ENCODE measurements at regions not wholly inside any gene's neighbourhood (a gene's known extent, or its start where the extent isn't known, plus 50 kb on each side); places are given as distances from the start of the nearest gene placed in this dataset.

DNA sequence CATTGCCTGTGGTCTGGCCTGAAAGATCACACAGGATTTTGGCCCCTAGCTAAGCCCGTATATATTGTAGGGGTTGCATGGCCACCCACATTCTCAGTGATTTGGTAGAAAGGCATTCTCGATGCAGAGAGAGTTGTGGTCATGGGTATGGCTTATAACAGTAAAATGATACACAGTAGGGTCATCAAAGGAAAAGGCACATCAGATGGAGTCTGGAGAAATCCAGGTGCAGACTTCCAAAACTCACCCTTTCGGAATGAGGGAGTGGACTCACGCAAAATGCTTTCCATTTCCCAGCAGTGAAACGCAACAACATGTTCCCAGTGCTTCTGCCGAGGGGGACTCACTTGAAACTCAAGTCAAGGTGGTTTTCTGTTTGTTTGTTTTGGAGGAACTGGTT lies 802.5 kb upstream of the SLITRK1 start:
- H3K9me3 ChIP-seq (ENCODE audit: control insufficient read depth, insufficient read depth, low read length), result no peaks in the 10 kb centered on the region
- CTCF ChIA-PET, result no interaction called here
- DNase-seq (ENCODE audit: low read depth, low spot score), result no peak
- TF ChIP-seq, protein P1, sequence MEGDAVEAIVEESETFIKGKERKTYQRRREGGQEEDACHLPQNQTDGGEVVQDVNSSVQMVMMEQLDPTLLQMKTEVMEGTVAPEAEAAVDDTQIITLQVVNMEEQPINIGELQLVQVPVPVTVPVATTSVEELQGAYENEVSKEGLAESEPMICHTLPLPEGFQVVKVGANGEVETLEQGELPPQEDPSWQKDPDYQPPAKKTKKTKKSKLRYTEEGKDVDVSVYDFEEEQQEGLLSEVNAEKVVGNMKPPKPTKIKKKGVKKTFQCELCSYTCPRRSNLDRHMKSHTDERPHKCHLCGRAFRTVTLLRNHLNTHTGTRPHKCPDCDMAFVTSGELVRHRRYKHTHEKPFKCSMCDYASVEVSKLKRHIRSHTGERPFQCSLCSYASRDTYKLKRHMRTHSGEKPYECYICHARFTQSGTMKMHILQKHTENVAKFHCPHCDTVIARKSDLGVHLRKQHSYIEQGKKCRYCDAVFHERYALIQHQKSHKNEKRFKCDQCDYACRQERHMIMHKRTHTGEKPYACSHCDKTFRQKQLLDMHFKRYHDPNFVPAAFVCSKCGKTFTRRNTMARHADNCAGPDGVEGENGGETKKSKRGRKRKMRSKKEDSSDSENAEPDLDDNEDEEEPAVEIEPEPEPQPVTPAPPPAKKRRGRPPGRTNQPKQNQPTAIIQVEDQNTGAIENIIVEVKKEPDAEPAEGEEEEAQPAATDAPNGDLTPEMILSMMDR (IDR thresholded peaks at IDR 0.05; ENCODE audit: low read depth, low read length), result no peak
- H3K27me3 ChIP-seq (ENCODE audit: control insufficient read depth, insufficient read depth, low read length), result no peaks in the 10 kb centered on the region
- POLR2A ChIA-PET, result no interaction called here
- H3K4me3 ChIP-seq (ENCODE audit: low read depth, low read length), result no peak overlapping the region
- H3K27ac ChIP-seq (ENCODE audit: low read depth, low read length), result no peak overlapping the region

DNA sequence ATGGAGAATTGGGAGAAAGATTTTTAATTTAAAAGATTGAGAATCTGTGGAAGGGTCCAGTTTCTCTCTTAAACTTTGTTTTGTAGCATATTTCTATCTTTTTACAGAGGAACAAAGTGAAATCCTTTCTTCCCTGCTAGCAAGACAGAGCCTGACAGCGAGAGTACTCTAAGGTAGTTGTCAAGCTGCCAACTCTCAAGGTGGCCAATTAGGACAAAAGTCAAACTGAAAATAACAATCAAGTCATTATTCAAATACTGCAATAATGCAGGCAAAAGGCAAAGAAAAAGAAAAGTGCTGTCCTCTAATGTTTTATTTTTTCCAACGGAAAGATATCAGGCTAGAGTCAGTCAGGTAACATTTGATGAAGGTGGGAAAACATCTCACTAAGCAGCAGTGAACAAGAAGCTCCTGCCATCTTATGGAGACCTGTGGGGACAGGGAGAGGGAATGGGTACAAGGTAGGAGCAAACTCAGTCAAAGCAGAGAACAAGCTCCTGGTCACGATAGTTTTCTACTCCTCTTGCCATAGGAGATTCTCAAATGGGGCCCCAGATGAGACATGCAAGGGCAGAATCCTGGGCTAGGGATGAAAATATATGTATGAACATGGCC lies 801.9 kb upstream of the SLITRK1 start:
- TF ChIP-seq, protein P1 (IDR thresholded peaks at IDR 0.05; ENCODE audit: low read depth, low read length), result no peak
- Histone ChIP-seq H3K27me3 (ENCODE audit: control insufficient read depth, insufficient read depth, low read length) (no peaks in the 10 kb centered on the region), H3K9me3 (ENCODE audit: control insufficient read depth, insufficient read depth, low read length) (no peaks in the 10 kb centered on the region), H3K27ac (ENCODE audit: low read depth, low read length) (no peak overlapping the region), H3K4me3 (ENCODE audit: low read depth, low read length) (no peak overlapping the region)
- ChIA-PET POLR2A (no interaction called here), CTCF (no interaction called here)
- no peak for DNase-seq (ENCODE audit: low read depth, low spot score)

DNA sequence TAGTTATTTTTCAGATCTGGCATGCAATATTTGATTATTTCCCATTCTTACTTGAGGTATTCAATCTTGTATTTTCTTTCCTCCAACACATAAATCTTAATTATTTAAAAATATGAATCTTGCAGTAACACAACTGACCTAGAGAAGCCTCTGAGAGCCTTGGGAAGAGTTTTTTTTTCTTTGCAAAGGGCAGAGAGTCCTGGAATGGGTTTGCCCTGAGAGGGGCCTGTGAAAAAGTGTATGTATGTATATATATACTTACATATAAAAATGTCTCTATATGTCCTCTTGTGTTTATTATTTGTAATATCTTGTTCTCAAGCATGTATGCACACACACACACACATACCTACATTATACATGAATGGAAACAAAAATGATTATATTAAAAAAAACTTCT lies 801.2 kb upstream of the SLITRK1 start:
- H3K4me3 ChIP-seq (ENCODE audit: low read depth, low read length), result no peak overlapping the region
- ChIA-PET CTCF (no interaction called here), POLR2A (no interaction called here)
- H3K27ac ChIP-seq (ENCODE audit: low read depth, low read length), result no peak overlapping the region
- no peaks in the 10 kb centered on the region for H3K27me3 ChIP-seq (ENCODE audit: control insufficient read depth, insufficient read depth, low read length)
- H3K9me3 ChIP-seq (ENCODE audit: control insufficient read depth, insufficient read depth, low read length), result no peaks in the 10 kb centered on the region
- TF ChIP-seq, protein P1 (IDR thresholded peaks at IDR 0.05; ENCODE audit: low read depth, low read length), result no peak
- no peak for DNase-seq (ENCODE audit: low read depth, low spot score)

DNA sequence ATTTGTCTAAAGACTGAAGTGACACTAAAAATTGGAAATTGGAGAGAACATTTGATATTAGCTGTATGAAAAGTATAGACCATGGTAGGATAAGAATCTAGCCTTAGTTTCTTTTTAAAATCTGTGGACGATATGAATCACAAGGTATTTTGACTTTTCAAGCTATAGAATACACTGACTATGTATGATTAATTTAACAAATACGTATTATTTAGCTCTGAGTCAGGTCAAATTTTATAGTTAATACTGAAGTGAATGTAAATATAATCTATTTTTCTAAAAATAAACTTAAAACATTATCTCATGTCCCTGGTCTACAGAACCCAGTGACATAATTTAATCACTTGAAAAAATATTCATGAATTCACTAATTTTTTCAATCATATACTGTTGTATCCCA lies 795.6 kb upstream of the SLITRK1 start:
- Histone ChIP-seq H3K4me3 (ENCODE audit: low read depth, low read length) (no peak overlapping the region), H3K27me3 (ENCODE audit: control insufficient read depth, insufficient read depth, low read length) (no peaks in the 10 kb centered on the region), H3K9me3 (ENCODE audit: control insufficient read depth, insufficient read depth, low read length) (no peaks in the 10 kb centered on the region), H3K27ac (ENCODE audit: low read depth, low read length) (no peak overlapping the region)
- POLR2A ChIA-PET, result no interaction called here
- CTCF ChIA-PET, result no interaction called here
- no peak for DNase-seq (ENCODE audit: low read depth, low spot score)
- TF ChIP-seq, protein P1 (IDR thresholded peaks at IDR 0.05; ENCODE audit: low read depth, low read length), result no peak

DNA sequence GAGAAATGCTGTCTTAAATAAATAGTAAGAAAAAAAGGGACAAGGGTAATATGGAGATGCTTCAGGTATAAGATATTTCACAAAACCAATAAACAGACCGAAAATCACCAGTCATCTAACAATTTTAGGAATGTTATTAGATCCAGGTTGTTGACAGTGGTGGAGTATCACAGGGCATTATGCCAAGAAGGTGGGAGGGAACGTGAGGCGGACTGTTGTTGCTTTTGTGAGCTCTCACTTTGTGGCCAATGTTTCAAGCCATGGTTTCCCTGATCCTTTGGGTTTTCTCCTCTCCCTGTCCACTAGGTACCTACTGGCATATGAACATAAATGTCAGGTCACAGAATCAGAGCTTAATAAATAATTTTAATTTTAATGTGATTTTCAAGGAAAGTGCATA lies 790.3 kb upstream of the SLITRK1 start:
- TF ChIP-seq, protein P1 (IDR thresholded peaks at IDR 0.05; ENCODE audit: low read depth, low read length), result no peak
- no peak overlapping the region for H3K4me3 ChIP-seq (ENCODE audit: low read depth, low read length)
- CTCF ChIA-PET, result no interaction called here
- no peaks in the 10 kb centered on the region for H3K27me3 ChIP-seq (ENCODE audit: control insufficient read depth, insufficient read depth, low read length)
- H3K9me3 ChIP-seq (ENCODE audit: control insufficient read depth, insufficient read depth, low read length), result no peaks in the 10 kb centered on the region
- POLR2A ChIA-PET, result no interaction called here
- DNase-seq (ENCODE audit: low read depth, low spot score), result no peak
- H3K27ac ChIP-seq (ENCODE audit: low read depth, low read length), result no peak overlapping the region
